Endodermal cell (in vitro differentiated cells): ENCODE measurements at regions not wholly inside any gene's neighbourhood (a gene's known extent, or its start where the extent isn't known, plus 50 kb on each side); places are given as distances from the start of the nearest gene placed in this dataset.
A peak's percentile ranks its signal among the peaks of the same experiment; 100 is the strongest.

Source experiments
- DNase-seq: peaks from one replicate; pipeline ENCODE4 v3.0.0-alpha.2; 2017
- H3K27ac ChIP-seq: 2 replicates; pipeline ENCODE4 v1.5.1; 2013; ENCODE audit warnings: mild to moderate bottlenecking, low read depth, low read length, moderate library complexity
- H3K27me3 ChIP-seq: 2 replicates; pipeline ENCODE4 v1.6.1; 2013; ENCODE audit warnings: mild to moderate bottlenecking, low read length, moderate library complexity; ENCODE audit not compliant: insufficient read depth, control insufficient read depth, poor library complexity, severe bottlenecking
- H3K36me3 ChIP-seq: 2 replicates; pipeline ENCODE4 v1.7.0; 2013; ENCODE audit warnings: mild to moderate bottlenecking, low read length, moderate library complexity; ENCODE audit not compliant: control insufficient read depth, insufficient read depth
- H3K4me1 ChIP-seq: one replicate; pipeline ENCODE4 v1.7.0; 2013; ENCODE audit warnings: low read length; ENCODE audit not compliant: control insufficient read depth, insufficient read depth
- H3K4me3 ChIP-seq: 2 replicates; pipeline ENCODE4 v1.5.1; 2013; ENCODE audit warnings: mild to moderate bottlenecking, low read length, moderate library complexity
- H3K9ac ChIP-seq: 2 replicates; pipeline ENCODE4 v1.6.1; 2013; ENCODE audit warnings: mild to moderate bottlenecking, low read length, moderate library complexity; ENCODE audit not compliant: poor library complexity, severe bottlenecking; ENCODE audit errors: extremely low read depth
- H3K9me3 ChIP-seq: 2 replicates; pipeline ENCODE4 v1.6.1; 2013; ENCODE audit warnings: mild to moderate bottlenecking, low read length, moderate library complexity; ENCODE audit not compliant: control insufficient read depth
- H3K27ac Mint-ChIP-seq: 2 replicates; pipeline ENCODE4 v1.8.0; 2020; ENCODE audit warnings: mixed read lengths
- H3K27me3 Mint-ChIP-seq: 2 replicates; pipeline ENCODE4 v1.8.0; 2021; ENCODE audit warnings: mild to moderate bottlenecking, mixed read lengths; ENCODE audit not compliant: insufficient read depth
- H3K36me3 Mint-ChIP-seq: 2 replicates; pipeline ENCODE4 v1.8.0; 2020; ENCODE audit warnings: low read depth, mixed read lengths
- H3K4me1 Mint-ChIP-seq: 2 replicates; pipeline ENCODE4 v1.8.0; 2020; ENCODE audit warnings: mixed read lengths
- H3K4me3 Mint-ChIP-seq: 2 replicates; pipeline ENCODE4 v1.8.0; 2020; ENCODE audit warnings: mild to moderate bottlenecking, moderate library complexity, mixed read lengths
- H3K9me3 Mint-ChIP-seq: 2 replicates; pipeline ENCODE4 v1.8.0; 2020; ENCODE audit warnings: mild to moderate bottlenecking, mixed read lengths
- CTCF ChIP-seq: fragments of 200-600 bp; sonication (generic); conservative IDR thresholded peaks from 2 replicates; pipeline ENCODE4 v1.5.0; 2021; ENCODE audit warnings: antibody characterized with exemption, mild to moderate bottlenecking
- WGBS, 2 experiments: methylation state at CpG; one replicate each; pipeline versions ENCODE4 v1.1.5 to v1.1.7; 2013; ENCODE audit warnings: missing lambda C conversion rate in 2 of 2, mixed read lengths in 1 of 2; ENCODE audit not compliant: insufficient coverage in 1 of 2, insufficient read length in 1 of 2; 5-methylcytosine and 5-hydroxymethylcytosine counted together

GRCh38 chr12:66775871-66776270 is 97.0 kb upstream of the GRIP1 start:
- Mint-ChIP-seq H3K4me1 (peaks cover 1% of the 10 kb centered on the region), H3K27me3 (peaks cover 18% of the 10 kb centered on the region), H3K9me3 (no peaks in the 10 kb centered on the region), H3K36me3 (no peaks in the 10 kb centered on the region), H3K4me3 (no peak overlapping the region), H3K27ac (peak overlapping the region; percentile 16)
- no peaks in the 10 kb centered on the region for H3K9me3 ChIP-seq
- no peaks in the 10 kb centered on the region for H3K4me1 ChIP-seq
- H3K9ac ChIP-seq: no peak overlapping the region
- no peak for DNase-seq
- TF ChIP-seq CTCF: no peak
- H3K27ac ChIP-seq: no peak overlapping the region
- WGBS, 2 experiments: 78 to 82% methylated on average over 2 to 4 of the region's 4 CpGs
- H3K4me3 ChIP-seq: no peak overlapping the region
- H3K27me3 ChIP-seq: no peaks in the 10 kb centered on the region
- H3K36me3 ChIP-seq: no peaks in the 10 kb centered on the region

- 80 to 90% methylated on average over 1 to 2 of the region's 2 CpGs for WGBS, 2 experiments
- H3K27ac Mint-ChIP-seq: no peak overlapping the region
- no peaks in the 10 kb centered on the region for H3K4me1 ChIP-seq
- H3K27ac ChIP-seq: no peak overlapping the region
- no peaks in the 10 kb centered on the region for H3K36me3 Mint-ChIP-seq
- TF ChIP-seq CTCF: no peak
- no peak overlapping the region for H3K4me3 Mint-ChIP-seq
- no peaks in the 10 kb centered on the region for H3K9me3 Mint-ChIP-seq
- no peaks in the 10 kb centered on the region for H3K27me3 ChIP-seq
- H3K9ac ChIP-seq: no peak overlapping the region
- peaks cover 22% of the 10 kb centered on the region for H3K27me3 Mint-ChIP-seq
- no peaks in the 10 kb centered on the region for H3K36me3 ChIP-seq
- no peak for DNase-seq
- H3K4me3 ChIP-seq: no peak overlapping the region
- H3K4me1 Mint-ChIP-seq: peaks cover 5% of the 10 kb centered on the region
- H3K9me3 ChIP-seq: no peaks in the 10 kb centered on the region
Observed at GRCh38 chr12:66776974-66777373, 98.1 kb upstream of the GRIP1 start.

- no peak overlapping the region for H3K4me3 ChIP-seq
- 90 to 100% methylated on average over 2 to 3 of the region's 3 CpGs for WGBS, 2 experiments
- no peaks in the 10 kb centered on the region for H3K27me3 ChIP-seq
- no peaks in the 10 kb centered on the region for H3K9me3 ChIP-seq
- H3K27ac ChIP-seq: no peak overlapping the region
- Mint-ChIP-seq H3K9me3 (no peaks in the 10 kb centered on the region), H3K4me3 (no peak overlapping the region), H3K27me3 (peaks cover 18% of the 10 kb centered on the region), H3K27ac (no peak overlapping the region), H3K4me1 (peaks cover 14% of the 10 kb centered on the region), H3K36me3 (no peaks in the 10 kb centered on the region)
- no peak for TF ChIP-seq CTCF
- H3K4me1 ChIP-seq: no peaks in the 10 kb centered on the region
- H3K36me3 ChIP-seq: no peaks in the 10 kb centered on the region
- H3K9ac ChIP-seq: no peak overlapping the region
- DNase-seq: no peak
Observed at GRCh38 chr12:66779466-66779865, 100.6 kb upstream of the GRIP1 start.
